ENCODE measurements at regions not wholly inside any gene's neighbourhood (a gene's known extent, or its start where the extent isn't known, plus 50 kb on each side); places are given as distances from the start of the nearest gene placed in this dataset.

DNA sequence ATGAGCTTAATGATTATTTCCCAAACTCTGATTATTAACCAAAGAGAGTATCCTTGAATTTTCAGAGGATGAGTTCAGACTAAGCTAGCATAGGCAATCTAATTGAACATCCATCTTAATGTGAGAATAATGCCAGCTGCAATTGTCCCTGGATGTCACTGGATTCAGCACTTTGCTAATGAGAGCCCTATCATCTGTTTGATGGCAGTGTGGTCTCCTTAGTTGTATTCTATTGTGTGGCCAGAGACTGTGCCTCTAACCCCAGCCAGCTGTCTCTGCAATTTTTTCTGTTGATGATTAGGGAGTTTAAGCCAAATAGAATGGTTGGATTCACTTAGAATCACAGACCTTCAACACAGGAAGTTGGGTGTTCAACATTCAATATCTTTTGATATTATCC lies 1249.5 kb downstream of the FAM181B start:
- DNase-seq (ENCODE audit: insufficient read length, low spot score) (no peak), FAIRE-seq (no peak)
- TF ChIP-seq, protein P1, sequence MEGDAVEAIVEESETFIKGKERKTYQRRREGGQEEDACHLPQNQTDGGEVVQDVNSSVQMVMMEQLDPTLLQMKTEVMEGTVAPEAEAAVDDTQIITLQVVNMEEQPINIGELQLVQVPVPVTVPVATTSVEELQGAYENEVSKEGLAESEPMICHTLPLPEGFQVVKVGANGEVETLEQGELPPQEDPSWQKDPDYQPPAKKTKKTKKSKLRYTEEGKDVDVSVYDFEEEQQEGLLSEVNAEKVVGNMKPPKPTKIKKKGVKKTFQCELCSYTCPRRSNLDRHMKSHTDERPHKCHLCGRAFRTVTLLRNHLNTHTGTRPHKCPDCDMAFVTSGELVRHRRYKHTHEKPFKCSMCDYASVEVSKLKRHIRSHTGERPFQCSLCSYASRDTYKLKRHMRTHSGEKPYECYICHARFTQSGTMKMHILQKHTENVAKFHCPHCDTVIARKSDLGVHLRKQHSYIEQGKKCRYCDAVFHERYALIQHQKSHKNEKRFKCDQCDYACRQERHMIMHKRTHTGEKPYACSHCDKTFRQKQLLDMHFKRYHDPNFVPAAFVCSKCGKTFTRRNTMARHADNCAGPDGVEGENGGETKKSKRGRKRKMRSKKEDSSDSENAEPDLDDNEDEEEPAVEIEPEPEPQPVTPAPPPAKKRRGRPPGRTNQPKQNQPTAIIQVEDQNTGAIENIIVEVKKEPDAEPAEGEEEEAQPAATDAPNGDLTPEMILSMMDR (IDR thresholded peaks at IDR 0.05; ENCODE audit: insufficient read depth, missing control alignments) = no peak

GRCh38 chr11:81477277-81477676 lies 1256.4 kb downstream of the FAM181B start:
- no peak for FAIRE-seq
- no peak for DNase-seq (ENCODE audit: insufficient read length, low spot score)
- TF ChIP-seq, protein P1 (IDR thresholded peaks at IDR 0.05; ENCODE audit: insufficient read depth, missing control alignments) = no peak

GRCh38 chr11:81476345-81476744 lies 1257.3 kb downstream of the FAM181B start:
- DNase-seq (ENCODE audit: insufficient read length, low spot score) (no peak), FAIRE-seq (no peak)
- TF ChIP-seq, protein P1 (IDR thresholded peaks at IDR 0.05; ENCODE audit: insufficient read depth, missing control alignments) = no peak

DNA sequence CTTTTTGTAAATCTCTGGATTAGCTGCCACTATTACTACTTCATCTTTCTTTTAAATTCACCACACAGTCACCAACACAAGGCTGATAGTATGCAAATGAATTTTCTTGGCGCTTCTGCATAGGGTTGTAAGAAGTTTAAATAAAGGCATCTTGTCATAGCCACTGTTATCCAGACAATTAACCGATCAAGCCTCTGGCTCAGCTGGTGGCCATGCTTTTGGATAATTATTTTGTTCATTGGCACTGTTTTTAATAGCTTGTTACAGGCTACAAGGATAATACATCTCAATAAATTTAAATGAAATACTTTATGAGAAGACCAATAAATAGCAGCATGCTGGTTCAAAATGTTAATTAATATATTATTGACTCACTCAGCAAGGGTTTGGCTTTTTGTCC lies 1261.0 kb downstream of the FAM181B start:
- FAIRE-seq (no peak), DNase-seq (ENCODE audit: insufficient read length, low spot score) (no peak)
- TF ChIP-seq, protein P1 (IDR thresholded peaks at IDR 0.05; ENCODE audit: insufficient read depth, missing control alignments) = no peak

DNA sequence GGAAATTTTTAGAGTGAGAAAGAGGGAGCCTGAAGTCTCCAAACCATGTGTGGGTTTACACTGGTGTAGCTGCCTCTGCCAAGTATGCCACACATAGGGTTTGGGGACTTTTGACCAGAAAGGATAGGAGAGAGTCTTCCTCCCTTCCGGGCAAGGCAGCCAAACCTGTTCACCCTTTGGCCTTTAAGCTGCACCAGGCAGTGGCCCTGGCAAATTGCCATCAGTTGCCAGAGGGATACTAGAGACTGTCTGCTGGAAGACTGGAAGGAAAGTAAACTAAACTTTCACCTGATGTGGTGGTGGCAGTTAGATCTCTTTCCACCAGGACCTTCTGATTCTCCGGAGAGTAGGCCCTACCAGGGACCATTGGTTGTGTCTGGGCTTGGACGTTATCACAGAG lies 1263.2 kb downstream of the FAM181B start:
- DNase-seq (ENCODE audit: insufficient read length, low spot score) = no peak
- FAIRE-seq = no peak
- TF ChIP-seq, protein P1 (IDR thresholded peaks at IDR 0.05; ENCODE audit: insufficient read depth, missing control alignments) = no peak

GRCh38 chr11:81459766-81460306 lies 1273.8 kb downstream of the FAM181B start:
- TF ChIP-seq, protein P1 (IDR thresholded peaks at IDR 0.05; ENCODE audit: insufficient read depth, missing control alignments) = no peak
- FAIRE-seq = no peak
- no peak for DNase-seq (ENCODE audit: insufficient read length, low spot score)

DNA sequence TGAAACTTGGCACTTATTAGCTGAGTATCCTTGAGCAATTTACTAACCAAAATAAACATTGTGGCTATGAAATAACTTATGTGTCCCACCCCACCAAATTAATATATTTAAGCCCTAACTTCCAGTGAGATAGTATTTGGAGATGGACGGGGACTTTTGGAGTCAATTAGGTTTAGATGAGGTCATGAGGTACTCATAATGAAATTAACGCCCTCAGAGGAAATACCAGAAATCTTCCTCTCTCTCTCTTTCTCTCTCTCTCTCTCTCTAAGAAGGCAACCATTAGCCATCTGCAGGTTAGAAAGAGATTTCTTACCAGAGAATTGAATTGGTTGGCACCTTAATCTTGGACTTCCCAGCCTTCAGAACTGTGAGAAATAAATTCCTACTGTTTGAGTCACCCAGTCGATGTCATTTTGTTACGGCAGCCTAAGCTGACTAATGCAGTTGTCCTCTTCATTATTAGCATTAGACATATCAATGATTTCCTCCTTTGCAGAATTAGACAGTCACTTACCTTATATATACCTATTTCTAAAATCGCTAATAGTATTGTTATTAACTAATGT lies 1284.0 kb downstream of the FAM181B start:
- DNase-seq (ENCODE audit: insufficient read length, low spot score) (no peak), FAIRE-seq (no peak)
- TF ChIP-seq, protein P1 (IDR thresholded peaks at IDR 0.05; ENCODE audit: insufficient read depth, missing control alignments) = no peak
